ENCODE measurements at regions not wholly inside any gene's neighbourhood (a gene's known extent, or its start where the extent isn't known, plus 50 kb on each side); places are given as distances from the start of the nearest gene placed in this dataset.

DNA sequence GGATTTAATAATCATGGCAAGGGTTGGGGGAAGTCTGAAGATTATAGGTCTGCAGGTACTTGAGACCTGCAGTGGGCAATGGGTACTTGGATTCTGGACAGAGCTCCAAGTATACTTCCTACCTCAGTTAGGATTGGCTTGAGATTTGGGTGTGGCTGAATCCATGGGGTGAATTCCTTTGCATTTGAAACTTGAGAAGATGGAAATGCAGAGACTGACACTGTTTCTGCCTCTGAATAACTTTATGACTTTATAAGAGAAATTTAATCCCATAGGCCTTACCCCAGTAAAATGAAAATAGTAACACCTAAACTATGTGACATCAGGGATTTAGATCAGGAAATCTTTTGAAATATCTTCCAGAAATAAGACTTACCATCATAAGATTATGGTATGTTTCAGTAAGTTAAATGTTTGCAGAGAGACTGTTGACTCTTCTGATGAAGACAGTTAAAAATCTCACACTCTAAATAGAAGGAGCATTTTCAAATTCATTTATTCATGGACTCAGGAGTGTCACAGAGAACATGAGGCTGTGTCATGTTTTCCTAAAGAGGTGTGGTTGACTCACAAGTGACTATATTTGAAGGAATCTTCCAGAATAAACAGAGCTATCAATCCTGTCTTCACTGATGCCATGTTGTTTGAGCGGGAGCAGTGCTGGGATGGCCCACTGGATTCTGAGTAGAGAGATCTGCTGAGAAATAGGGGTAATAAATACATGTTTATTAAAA, 513.5 kb upstream of the NR3C2 start:
- TF ChIP-seq CSDC2 (CRISPR knock-in tag; IDR thresholded peaks at IDR 0.05) (no peak), ISL1 (CRISPR knock-in tag; IDR thresholded peaks at IDR 0.05) (no peak), GLIS3 (CRISPR knock-in tag; IDR thresholded peaks at IDR 0.05) (no peak), TOX (CRISPR knock-in tag; IDR thresholded peaks at IDR 0.05; ENCODE audit: borderline replicate concordance) (no peak), ZNF70 (CRISPR knock-in tag; IDR thresholded peaks at IDR 0.05) (no peak), ZFP30 (CRISPR knock-in tag; IDR thresholded peaks at IDR 0.05) (no peak), OSR1 (CRISPR knock-in tag; IDR thresholded peaks at IDR 0.05) (no peak), ZFP3 (CRISPR knock-in tag; IDR thresholded peaks at IDR 0.05) (no peak), ZNF8 (CRISPR knock-in tag; IDR thresholded peaks at IDR 0.05) (no peak)
- TF ChIP-seq, protein P1, sequence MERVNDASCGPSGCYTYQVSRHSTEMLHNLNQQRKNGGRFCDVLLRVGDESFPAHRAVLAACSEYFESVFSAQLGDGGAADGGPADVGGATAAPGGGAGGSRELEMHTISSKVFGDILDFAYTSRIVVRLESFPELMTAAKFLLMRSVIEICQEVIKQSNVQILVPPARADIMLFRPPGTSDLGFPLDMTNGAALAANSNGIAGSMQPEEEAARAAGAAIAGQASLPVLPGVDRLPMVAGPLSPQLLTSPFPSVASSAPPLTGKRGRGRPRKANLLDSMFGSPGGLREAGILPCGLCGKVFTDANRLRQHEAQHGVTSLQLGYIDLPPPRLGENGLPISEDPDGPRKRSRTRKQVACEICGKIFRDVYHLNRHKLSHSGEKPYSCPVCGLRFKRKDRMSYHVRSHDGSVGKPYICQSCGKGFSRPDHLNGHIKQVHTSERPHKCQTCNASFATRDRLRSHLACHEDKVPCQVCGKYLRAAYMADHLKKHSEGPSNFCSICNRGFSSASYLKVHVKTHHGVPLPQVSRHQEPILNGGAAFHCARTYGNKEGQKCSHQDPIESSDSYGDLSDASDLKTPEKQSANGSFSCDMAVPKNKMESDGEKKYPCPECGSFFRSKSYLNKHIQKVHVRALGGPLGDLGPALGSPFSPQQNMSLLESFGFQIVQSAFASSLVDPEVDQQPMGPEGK (CRISPR knock-in tag; IDR thresholded peaks at IDR 0.05; ENCODE audit: borderline replicate concordance) = no peak
